ENCODE measurements at regions not wholly inside any gene's neighbourhood (a gene's known extent, or its start where the extent isn't known, plus 50 kb on each side); places are given as distances from the start of the nearest gene placed in this dataset.
"Not testable (repeated sequence)": the region's sequence is repeated elsewhere in the genome, so short reads cannot be mapped to it uniquely, and the experiment has no call there.

- in situ Hi-C loops (cut with MboI; ENCODE audit: low sequenced_read_pairs): not testable (repeated sequence)
Measured at GRCh38 chr17:34423315-34423714, 60.3 kb upstream of the CCL1 start.

- in situ Hi-C loops (cut with MboI; ENCODE audit: low sequenced_read_pairs): no loop called here
Measured at GRCh38 chr17:34420900-34421299, 57.9 kb upstream of the CCL1 start.

GRCh38 chr17:34420254-34420766 is 57.3 kb upstream of the CCL1 start:
- in situ Hi-C loops (cut with MboI; ENCODE audit: low sequenced_read_pairs): no loop called here

- in situ Hi-C loops (cut with MboI; ENCODE audit: low sequenced_read_pairs): loop anchor here (10.0 kb wide), 1 partner anchor 699 kb away; the partner anchor contains the start of gene RAD51D
Measured at GRCh38 chr17:34416116-34416515, 53.1 kb upstream of the CCL1 start.

GRCh38 chr17:34414339-34414738 is 51.3 kb upstream of the CCL1 start:
- in situ Hi-C loops (cut with MboI; ENCODE audit: low sequenced_read_pairs): loop anchor here (10.0 kb wide), 1 partner anchor 700 kb away; the partner anchor contains the start of gene RAD51D

GRCh38 chr17:34413443-34414119 is 50.5 kb upstream of the CCL1 start:
- in situ Hi-C loops (cut with MboI; ENCODE audit: low sequenced_read_pairs): loop anchor here (10.0 kb wide), 1 partner anchor 701 kb away; the partner anchor contains the start of gene RAD51D

GRCh38 chr17:34412965-34413441 is 50.0 kb upstream of the CCL1 start:
- in situ Hi-C loops (cut with MboI; ENCODE audit: low sequenced_read_pairs): loop anchor here (10.0 kb wide), 1 partner anchor 702 kb away; the partner anchor contains the start of gene RAD51D
